Lung (tissue), 11 donors: ENCODE measurements at regions not wholly inside any gene's neighbourhood (a gene's known extent, or its start where the extent isn't known, plus 50 kb on each side); places are given as distances from the start of the nearest gene placed in this dataset.
"Not testable (repeated sequence)": the region's sequence is repeated elsewhere in the genome, so short reads cannot be mapped to it uniquely, and the experiment has no call there.

ENCODE experiments used
- ATAC-seq: fragments of 200-7000 bp; cut with Tn5 transposase; one replicate; pipeline ENCODE4 v1.9.1; 2020; ENCODE audit warnings: moderate number of reproducible peaks; ENCODE audit not compliant: insufficient read depth, low FRiP score
- DNase-seq, 3 donors: peaks; one replicate each; pipeline ENCODE4 v3.0.0-alpha.2; 2013 to 2017
- H3K27ac ChIP-seq, 2 donors: one replicate each; pipeline ENCODE4 v1.5.1; 2013; ENCODE audit warnings: mild to moderate bottlenecking in 2 of 2, moderate library complexity in 2 of 2, control low read depth in 1 of 2, inconsistent platforms in 1 of 2, low read depth in 1 of 2, low read length in 1 of 2
- H3K27me3 ChIP-seq, 3 donors: one replicate each; pipeline ENCODE4 v1.5.1; 2013; ENCODE audit warnings: low read length in 2 of 3; ENCODE audit not compliant: control insufficient read depth in 3 of 3, insufficient read depth in 3 of 3
- H3K36me3 ChIP-seq, 4 donors: one replicate each; pipeline ENCODE4 v1.5.1; 2013; ENCODE audit warnings: low read length in 4 of 4, mild to moderate bottlenecking in 1 of 4, moderate library complexity in 1 of 4; ENCODE audit not compliant: control insufficient read depth in 4 of 4, insufficient read depth in 4 of 4
- H3K4me1 ChIP-seq, 5 donors: one replicate each; pipeline ENCODE4 v1.5.1; 2013; ENCODE audit warnings: low read length in 5 of 5, mild to moderate bottlenecking in 2 of 5, moderate library complexity in 1 of 5; ENCODE audit not compliant: control insufficient read depth in 5 of 5, insufficient read depth in 5 of 5
- H3K4me3 ChIP-seq: one replicate; pipeline ENCODE4 v1.5.1; 2013; ENCODE audit warnings: mild to moderate bottlenecking, control low read depth, moderate library complexity
- H3K9ac ChIP-seq, 2 donors: one replicate each; pipeline ENCODE4 v1.5.1; 2013; ENCODE audit warnings: low read length in 2 of 2, control low read depth in 1 of 2; ENCODE audit not compliant: insufficient read depth in 1 of 2
- H3K9me3 ChIP-seq, 4 donors: one replicate each; pipeline ENCODE4 v1.5.1; 2013; ENCODE audit warnings: low read length in 3 of 4, mild to moderate bottlenecking in 1 of 4, moderate library complexity in 1 of 4; ENCODE audit not compliant: control insufficient read depth in 4 of 4, insufficient read depth in 3 of 4
- CTCF ChIP-seq: IDR thresholded peaks from 2 replicates; pipeline ENCODE4 v1.5.1; 2012; ENCODE audit warnings: mild to moderate bottlenecking; ENCODE audit errors: control extremely low read depth, extremely low read depth
- WGBS, 2 donors: extraction: QIAGEN DNeasy Blood & Tissue Kit; methylation state at CpG; one replicate each; pipeline ENCODE4 v1.1.7; 2013; 5-methylcytosine and 5-hydroxymethylcytosine counted together
- donor health status: control.
- donor health status: control.
- donor health status: Bipolar disorder and iron deficiency.
- donor health status: healthy.
- donor health status: DM: yes; HTN: yes; CAD: no.

- WGBS, 2 donors: 96 to 98% methylated on average over 3 of the region's 3 CpGs
These were observed 93.4 kb upstream of the KIF2A start for GRCh38 chr5:62212648-62213047.

GRCh38 chr5:62214701-62215100 is 91.3 kb upstream of the KIF2A start:
- no peaks in the 10 kb centered on the region for H3K36me3 ChIP-seq
- DNase-seq: no peak
- 74 to 92% methylated on average over 2 of the region's 2 CpGs for WGBS, 2 donors
- no peak overlapping the region for H3K4me3 ChIP-seq
- H3K9ac ChIP-seq: no peak overlapping the region
- H3K27me3 ChIP-seq: peaks cover 0 to 3% (median 0%) of the 10 kb centered on the region in 3 donors
- no peak overlapping the region for H3K27ac ChIP-seq
- H3K9me3 ChIP-seq: no peaks in the 10 kb centered on the region
- no peaks in the 10 kb centered on the region for H3K4me1 ChIP-seq
- no peak for TF ChIP-seq CTCF
- no peak for ATAC-seq

More at GRCh38 chr5:62212648-62213047, 93.4 kb upstream of the KIF2A start:
- no peak overlapping the region for H3K9ac ChIP-seq
- H3K4me1 ChIP-seq: no peaks in the 10 kb centered on the region
- ATAC-seq: no peak
- H3K9me3 ChIP-seq: no peaks in the 10 kb centered on the region
- peaks cover 0 to 3% (median 0%) of the 10 kb centered on the region in 3 donors for H3K27me3 ChIP-seq
- no peak for DNase-seq
- H3K4me3 ChIP-seq: no peak overlapping the region
- no peak for TF ChIP-seq CTCF
- no peak overlapping the region for H3K27ac ChIP-seq
- no peaks in the 10 kb centered on the region for H3K36me3 ChIP-seq

DNA sequence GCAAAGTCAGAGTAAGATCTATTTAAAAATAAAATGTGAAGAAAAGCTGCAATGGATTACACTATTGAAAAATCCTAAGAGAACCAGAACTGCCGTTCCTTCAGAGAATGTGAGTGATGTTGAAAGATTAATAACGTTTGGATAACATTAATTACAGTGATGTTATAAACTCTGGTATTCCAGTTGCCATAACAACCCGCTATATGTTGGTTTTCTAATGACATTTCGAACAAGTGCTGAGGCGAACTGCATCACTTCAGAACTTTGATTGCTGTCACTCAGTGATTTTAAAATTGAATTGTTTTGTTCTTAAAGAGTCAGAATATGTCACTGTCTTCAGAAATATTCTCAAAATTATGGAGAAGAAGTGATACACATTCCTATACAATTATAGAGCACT is 89.4 kb upstream of the KIF2A start:
- 61 to 80% methylated on average over 3 of the region's 5 CpGs for WGBS, 2 donors
- not testable (repeated sequence) for DNase-seq, H3K36me3 ChIP-seq, H3K27ac ChIP-seq, H3K27me3 ChIP-seq, ATAC-seq, H3K9me3 ChIP-seq, H3K4me3 ChIP-seq, H3K4me1 ChIP-seq, H3K9ac ChIP-seq

- not testable (repeated sequence) for H3K4me1 ChIP-seq, H3K27me3 ChIP-seq, H3K4me3 ChIP-seq, DNase-seq, H3K9ac ChIP-seq, H3K27ac ChIP-seq, H3K9me3 ChIP-seq, ATAC-seq, H3K36me3 ChIP-seq
- 66 to 78% methylated on average over 1 of the region's 1 CpG for WGBS, 2 donors
These were observed 88.9 kb upstream of the KIF2A start for GRCh38 chr5:62217095-62217494.

- H3K27me3 ChIP-seq, H3K4me1 ChIP-seq, H3K4me3 ChIP-seq, DNase-seq, H3K27ac ChIP-seq, H3K9ac ChIP-seq, H3K36me3 ChIP-seq, ATAC-seq, H3K9me3 ChIP-seq: not testable (repeated sequence)
- 66 to 84% methylated on average over 3 of the region's 3 CpGs for WGBS, 2 donors
These were observed 87.1 kb upstream of the KIF2A start for GRCh38 chr5:62218860-62219259.

- not testable (repeated sequence) for DNase-seq, H3K4me1 ChIP-seq, ATAC-seq, H3K27ac ChIP-seq, H3K9me3 ChIP-seq, H3K9ac ChIP-seq, H3K4me3 ChIP-seq, H3K36me3 ChIP-seq, H3K27me3 ChIP-seq
- 67 to 80% methylated on average over 5 of the region's 5 CpGs for WGBS, 2 donors
These were observed 84.1 kb upstream of the KIF2A start for GRCh38 chr5:62221881-62222280.

DNA sequence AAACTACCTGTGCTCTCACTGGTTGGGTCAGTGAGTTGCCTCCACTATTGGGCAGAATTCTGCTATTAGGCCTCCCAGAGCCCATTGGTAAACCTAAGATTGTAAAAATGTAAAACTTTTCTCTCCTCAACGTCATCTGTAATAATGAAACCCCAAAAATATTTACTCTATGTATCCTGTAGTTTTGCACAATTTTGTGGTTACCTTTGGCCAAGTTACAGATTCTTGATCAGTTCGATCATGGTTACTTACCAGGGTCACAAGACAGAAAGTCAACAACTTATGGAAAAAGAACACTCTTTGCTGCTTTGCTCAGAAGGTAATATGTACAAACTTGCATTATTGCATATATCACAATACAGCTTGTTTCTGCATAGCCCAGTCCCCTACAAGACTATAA is 83.7 kb upstream of the KIF2A start:
- H3K4me1 ChIP-seq, ATAC-seq, DNase-seq, H3K27ac ChIP-seq, H3K9ac ChIP-seq, H3K36me3 ChIP-seq, H3K9me3 ChIP-seq, H3K27me3 ChIP-seq, H3K4me3 ChIP-seq: not testable (repeated sequence)
- 23 to 43% methylated on average over 2 of the region's 2 CpGs for WGBS, 2 donors
